Spleen (tissue), 11 donors: ENCODE measurements at regions not wholly inside any gene's neighbourhood (a gene's known extent, or its start where the extent isn't known, plus 50 kb on each side); places are given as distances from the start of the nearest gene placed in this dataset.
A peak's percentile ranks its signal among the peaks of the same experiment; 100 is the strongest.

ENCODE experiments used
- DNase-seq: peaks from one replicate; pipeline ENCODE4 v3.0.0-alpha.2; 2020
- H3K27ac ChIP-seq, 8 donors: fragments of 200-600 bp; sonication (generic) in 7 of 8; 1 replicate in 4 of 8; 2 replicates in 4 of 8; pipeline versions ENCODE4 v1.5.0 to v1.8.0; 2016 to 2021; ENCODE audit warnings: inconsistent platforms in 4 of 8, mild to moderate bottlenecking in 4 of 8, moderate library complexity in 1 of 8
- H3K27me3 ChIP-seq, 7 donors: fragments of 200-600 bp; sonication (generic) in 6 of 7; replicated peaks in 1 of 7; 1 replicate in 4 of 7; 2 replicates in 3 of 7; pipeline versions ENCODE4 v1.5.0 to v1.8.0; 2016 to 2021; ENCODE audit warnings: inconsistent platforms in 3 of 7, mild to moderate bottlenecking in 1 of 7
- H3K36me3 ChIP-seq, 6 donors: fragments of 200-600 bp; sonication (generic) in 5 of 6; 1 replicate in 4 of 6; 2 replicates in 2 of 6; pipeline versions ENCODE4 v1.5.0 to v1.8.0; 2016 to 2021; ENCODE audit warnings: inconsistent platforms in 2 of 6
- H3K4me1 ChIP-seq, 6 donors: fragments of 200-600 bp; sonication (generic) in 5 of 6; 1 replicate in 3 of 6; 2 replicates in 3 of 6; pipeline versions ENCODE4 v1.5.0 to v1.8.0; 2016 to 2021; ENCODE audit warnings: inconsistent platforms in 3 of 6
- H3K4me3 ChIP-seq, 8 donors: fragments of 200-600 bp; sonication (generic) in 7 of 8; 1 replicate in 4 of 8; 2 replicates in 4 of 8; pipeline versions ENCODE4 v1.5.0 to v1.8.0; 2016 to 2021; ENCODE audit warnings: inconsistent platforms in 4 of 8, mild to moderate bottlenecking in 4 of 8, moderate library complexity in 2 of 8
- H3K9me3 ChIP-seq, 8 donors: fragments of 200-600 bp; sonication (generic) in 7 of 8; 1 replicate in 4 of 8; 2 replicates in 4 of 8; pipeline versions ENCODE4 v1.5.0 to v1.8.0; 2016 to 2021; ENCODE audit warnings: inconsistent platforms in 4 of 8
- CTCF ChIP-seq, 11 experiments: fragments of 200-600 bp in 7 of 11; fragments of 450-650 bp in 4 of 11; sonication (generic) in 4 of 11; IDR thresholded peaks in 8 of 11; conservative IDR thresholded peaks in 3 of 11; 1 replicate in 7 of 11; 2 replicates in 4 of 11; pipeline versions ENCODE4 v1.4.0 to v1.8.0; 2016 to 2021; ENCODE audit warnings: antibody characterized with exemption in 11 of 11, inconsistent platforms in 4 of 11, mild to moderate bottlenecking in 1 of 11
- POLR2A ChIP-seq, 3 donors: fragments of 450-650 bp; IDR thresholded peaks; one replicate each; pipeline ENCODE4 v1.5.1; 2017; ENCODE audit warnings: antibody characterized with exemption in 3 of 3, mild to moderate bottlenecking in 1 of 3
- POLR2AphosphoS5 ChIP-seq, 3 donors: sonication (generic); formaldehyde crosslinking; IDR thresholded peaks; one replicate each; pipeline ENCODE4 v1.5.1; 2017; ENCODE audit warnings: antibody characterized with exemption in 3 of 3
- WGBS, 5 donors: extraction: QIAGEN DNeasy Blood & Tissue Kit in 3 of 5; methylation state at CpG; one replicate each; pipeline versions ENCODE4 v1.1.5 to v1.1.7; 2013 to 2018; 5-methylcytosine and 5-hydroxymethylcytosine counted together
- intact Hi-C: fragments of 100-400 bp; cut with DNase I; formaldehyde crosslinking; loops from one replicate; pipeline ENCODE4 v1.15.0; 2023; ENCODE audit warnings: low total_unique reads
- donor health status: healthy with polysubstance abuse.
- donor health status: DM: no; HTN: no; CAD: no; lungs with moderate emphysema.
- donor health status: DM: no; HTN: no; CAD: no.
- donor health status: Bipolar disorder and iron deficiency.
- donor health status: healthy.
- donor health status: DM: no; HTN: no; CAD: no.
- donor health status: DM: yes; HTN: yes; CAD: no.

DNA sequence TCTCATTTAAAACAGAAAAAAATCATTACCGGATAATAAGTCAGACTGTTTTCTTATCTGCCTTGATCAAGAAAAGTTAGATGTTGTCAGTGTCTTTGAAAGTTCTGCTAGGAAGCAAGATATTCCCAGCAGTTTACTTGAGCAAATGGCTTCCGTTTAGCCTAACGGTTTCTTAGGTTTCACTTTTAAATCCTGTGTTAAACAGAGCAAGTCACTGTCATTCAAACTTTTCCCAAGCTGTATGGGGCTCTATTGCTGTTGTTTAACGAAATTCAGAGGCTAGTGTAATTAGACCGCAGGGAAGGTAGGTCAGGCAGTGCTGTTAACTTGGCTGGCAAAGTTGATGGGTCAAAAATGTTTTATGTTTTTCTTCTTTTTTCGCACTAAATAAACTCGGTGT lies 80.3 kb upstream of the NEIL3 start:
- no peak overlapping the region for H3K27ac ChIP-seq
- intact Hi-C loops = no loop called here
- no peaks in the 10 kb centered on the region for H3K27me3 ChIP-seq
- DNase-seq = no peak
- TF ChIP-seq CTCF (IDR thresholded peaks at IDR 0.05 in 8 of 11, conservative IDR thresholded peaks at IDR 0.05 in 3 of 11) = no peak
- TF ChIP-seq POLR2A (IDR thresholded peaks at IDR 0.05) = no peak
- TF ChIP-seq POLR2AphosphoS5 (IDR thresholded peaks at IDR 0.05) = no peak
- whole genome bisulfite sequencing, 5 donors = 44 to 56% (median 46%) methylated on average over 7 of the region's 7 CpGs
- peak overlapping the region in 2 of 8 donors; percentile 16 to 43 for H3K4me3 ChIP-seq
- H3K4me1 ChIP-seq = peaks cover 0 to 12% (median 0%) of the 10 kb centered on the region in 6 donors
- no peaks in the 10 kb centered on the region for H3K9me3 ChIP-seq
- H3K36me3 ChIP-seq = no peaks in the 10 kb centered on the region

DNA sequence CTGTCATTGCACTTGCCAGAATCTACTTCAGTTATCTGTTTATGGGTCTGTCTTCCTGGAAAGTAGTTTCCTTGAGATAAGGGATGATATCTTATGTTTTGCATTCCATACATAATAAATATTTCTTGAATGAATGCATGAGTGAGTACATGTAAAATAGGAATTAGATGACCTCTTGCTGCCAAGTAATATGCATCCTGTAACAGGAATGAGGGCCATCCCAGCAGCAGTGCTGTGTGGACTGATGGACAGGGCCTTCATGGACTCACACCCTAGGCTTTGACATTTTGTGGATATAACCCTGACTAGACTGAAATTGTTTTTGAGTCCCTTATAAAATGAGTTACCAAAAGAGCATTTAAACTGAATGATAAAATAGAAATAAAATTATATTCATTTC lies 77.2 kb upstream of the NEIL3 start:
- Histone ChIP-seq H3K27me3 (no peaks in the 10 kb centered on the region), H3K27ac (no peak overlapping the region), H3K36me3 (no peaks in the 10 kb centered on the region), H3K4me3 (no peak overlapping the region), H3K4me1 (peaks cover 0 to 12% (median 0%) of the 10 kb centered on the region in 6 donors), H3K9me3 (no peaks in the 10 kb centered on the region)
- TF ChIP-seq POLR2AphosphoS5 (IDR thresholded peaks at IDR 0.05) (no peak), POLR2A (IDR thresholded peaks at IDR 0.05) (no peak), CTCF (IDR thresholded peaks at IDR 0.05 in 8 of 11, conservative IDR thresholded peaks at IDR 0.05 in 3 of 11) (no peak)
- intact Hi-C loops = no loop called here
- no peak for DNase-seq

- H3K4me1 ChIP-seq = no peaks in the 10 kb centered on the region
- H3K27ac ChIP-seq = no peak overlapping the region
- WGBS, 5 donors = 69 to 96% (median 90%) methylated on average over 1 of the region's 1 CpG
- no peaks in the 10 kb centered on the region for H3K36me3 ChIP-seq
- no peak for TF ChIP-seq POLR2A (IDR thresholded peaks at IDR 0.05)
- no peak for TF ChIP-seq POLR2AphosphoS5 (IDR thresholded peaks at IDR 0.05)
- TF ChIP-seq CTCF (IDR thresholded peaks at IDR 0.05 in 8 of 11, conservative IDR thresholded peaks at IDR 0.05 in 3 of 11) = no peak
- intact Hi-C loops = no loop called here
- no peaks in the 10 kb centered on the region for H3K27me3 ChIP-seq
- H3K4me3 ChIP-seq = no peak overlapping the region
- no peaks in the 10 kb centered on the region for H3K9me3 ChIP-seq
- no peak for DNase-seq
These were observed 74.6 kb upstream of the NEIL3 start for GRCh38 chr4:177235026-177235425.

DNA sequence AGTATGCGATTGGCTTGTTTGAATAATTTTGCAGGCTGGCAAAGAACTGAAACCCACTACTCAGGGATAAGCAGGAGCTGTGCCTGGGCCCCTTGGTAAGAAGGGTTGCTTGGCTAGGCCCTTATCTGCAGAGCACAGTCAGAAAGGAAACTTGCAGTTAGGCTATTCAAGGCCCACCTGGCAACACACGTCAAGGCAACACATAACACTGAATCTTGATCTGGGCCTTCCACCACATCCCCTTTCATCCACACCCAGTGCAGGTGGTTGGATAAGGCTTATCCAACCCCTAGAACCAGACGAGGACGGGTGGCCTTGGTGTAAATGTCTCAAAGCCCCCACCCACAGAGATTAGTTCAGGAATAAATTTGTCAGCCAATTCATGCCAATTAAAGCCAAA lies 72.8 kb upstream of the NEIL3 start:
- TF ChIP-seq POLR2AphosphoS5 (IDR thresholded peaks at IDR 0.05) (no peak), POLR2A (IDR thresholded peaks at IDR 0.05) (no peak)
- intact Hi-C loops = no loop called here
- WGBS, 5 donors = 60 to 84% (median 75%) methylated on average over 4 of the region's 4 CpGs
- Histone ChIP-seq H3K4me1 (no peaks in the 10 kb centered on the region), H3K9me3 (no peaks in the 10 kb centered on the region), H3K36me3 (no peaks in the 10 kb centered on the region), H3K27me3 (no peaks in the 10 kb centered on the region), H3K27ac (no peak overlapping the region), H3K4me3 (no peak overlapping the region)
- no peak for DNase-seq

- Histone ChIP-seq H3K36me3 (no peaks in the 10 kb centered on the region), H3K4me3 (no peak overlapping the region), H3K27me3 (no peaks in the 10 kb centered on the region), H3K9me3 (no peaks in the 10 kb centered on the region), H3K4me1 (no peaks in the 10 kb centered on the region), H3K27ac (no peak overlapping the region)
- TF ChIP-seq CTCF (IDR thresholded peaks at IDR 0.05 in 8 of 11, conservative IDR thresholded peaks at IDR 0.05 in 3 of 11) (no peak), POLR2A (IDR thresholded peaks at IDR 0.05) (no peak), POLR2AphosphoS5 (IDR thresholded peaks at IDR 0.05) (no peak)
- intact Hi-C loops = no loop called here
- 80 to 84% (median 83%) methylated on average over 2 of the region's 2 CpGs for WGBS, 5 donors
- no peak for DNase-seq
These were observed 72.4 kb upstream of the NEIL3 start for GRCh38 chr4:177237291-177237690.
